ENCODE measurements at regions not wholly inside any gene's neighbourhood (a gene's known extent, or its start where the extent isn't known, plus 50 kb on each side); places are given as distances from the start of the nearest gene placed in this dataset.

DNA sequence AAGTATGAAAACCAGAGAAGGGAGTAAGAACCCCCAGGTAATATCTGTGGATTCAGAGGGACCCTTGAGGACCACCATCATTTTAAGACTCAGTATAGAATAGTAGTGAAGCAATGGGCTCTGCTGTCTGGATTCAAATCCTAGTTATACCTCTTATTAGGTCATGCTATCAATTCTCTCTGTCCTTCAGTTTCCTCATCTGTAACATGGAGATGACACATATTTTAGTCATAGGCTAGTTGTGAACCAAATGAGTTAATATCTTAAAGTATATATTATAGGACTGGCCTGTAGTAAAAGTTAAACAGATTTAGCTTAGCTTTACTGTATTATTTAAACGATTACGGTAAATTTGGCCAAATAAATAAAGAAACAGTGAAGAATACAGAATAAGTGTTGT lies 177.3 kb upstream of the GOLIM4 start:
- Mint-ChIP-seq H3K27me3 (ENCODE audit: insufficient read depth, low read depth, poor library complexity) (peaks cover 6% of the 10 kb centered on the region), H3K4me3 (no peak overlapping the region), H3K9me3 (peaks cover 8% of the 10 kb centered on the region; the same call in 2 of the 3 replicates), H3K4me1 (peaks cover 39% of the 10 kb centered on the region), H3K36me3 (ENCODE audit: low read depth) (peaks cover 18% of the 10 kb centered on the region), H3K27ac (no peak overlapping the region)
- no peak for TF ChIP-seq ZNF331 (CRISPR knock-in tag; IDR thresholded peaks at IDR 0.05; ENCODE audit: low read depth)
- no peak for TF ChIP-seq CREB1 (CRISPR knock-in tag; IDR thresholded peaks at IDR 0.05; ENCODE audit: low read depth)
- TF ChIP-seq STAT1 (IDR thresholded peaks at IDR 0.05; ENCODE audit: unreplicated experiment): no peak
- TF ChIP-seq JUNB (IDR thresholded peaks at IDR 0.05; ENCODE audit: unreplicated experiment): no peak
- no peak for TF ChIP-seq EZH2phosphoT487 (IDR thresholded peaks at IDR 0.05; ENCODE audit: unreplicated experiment)
- no peak for TF ChIP-seq EZH2 (IDR thresholded peaks at IDR 0.05; ENCODE audit: low read depth, unreplicated experiment)
- no peak for TF ChIP-seq ZNF114 (CRISPR knock-in tag; IDR thresholded peaks at IDR 0.05)
- TF ChIP-seq, protein P1, sequence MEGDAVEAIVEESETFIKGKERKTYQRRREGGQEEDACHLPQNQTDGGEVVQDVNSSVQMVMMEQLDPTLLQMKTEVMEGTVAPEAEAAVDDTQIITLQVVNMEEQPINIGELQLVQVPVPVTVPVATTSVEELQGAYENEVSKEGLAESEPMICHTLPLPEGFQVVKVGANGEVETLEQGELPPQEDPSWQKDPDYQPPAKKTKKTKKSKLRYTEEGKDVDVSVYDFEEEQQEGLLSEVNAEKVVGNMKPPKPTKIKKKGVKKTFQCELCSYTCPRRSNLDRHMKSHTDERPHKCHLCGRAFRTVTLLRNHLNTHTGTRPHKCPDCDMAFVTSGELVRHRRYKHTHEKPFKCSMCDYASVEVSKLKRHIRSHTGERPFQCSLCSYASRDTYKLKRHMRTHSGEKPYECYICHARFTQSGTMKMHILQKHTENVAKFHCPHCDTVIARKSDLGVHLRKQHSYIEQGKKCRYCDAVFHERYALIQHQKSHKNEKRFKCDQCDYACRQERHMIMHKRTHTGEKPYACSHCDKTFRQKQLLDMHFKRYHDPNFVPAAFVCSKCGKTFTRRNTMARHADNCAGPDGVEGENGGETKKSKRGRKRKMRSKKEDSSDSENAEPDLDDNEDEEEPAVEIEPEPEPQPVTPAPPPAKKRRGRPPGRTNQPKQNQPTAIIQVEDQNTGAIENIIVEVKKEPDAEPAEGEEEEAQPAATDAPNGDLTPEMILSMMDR (conservative IDR thresholded peaks at IDR 0.05; ENCODE audit: low read depth in 2 of 2): no peak
- TF ChIP-seq, protein P2, sequence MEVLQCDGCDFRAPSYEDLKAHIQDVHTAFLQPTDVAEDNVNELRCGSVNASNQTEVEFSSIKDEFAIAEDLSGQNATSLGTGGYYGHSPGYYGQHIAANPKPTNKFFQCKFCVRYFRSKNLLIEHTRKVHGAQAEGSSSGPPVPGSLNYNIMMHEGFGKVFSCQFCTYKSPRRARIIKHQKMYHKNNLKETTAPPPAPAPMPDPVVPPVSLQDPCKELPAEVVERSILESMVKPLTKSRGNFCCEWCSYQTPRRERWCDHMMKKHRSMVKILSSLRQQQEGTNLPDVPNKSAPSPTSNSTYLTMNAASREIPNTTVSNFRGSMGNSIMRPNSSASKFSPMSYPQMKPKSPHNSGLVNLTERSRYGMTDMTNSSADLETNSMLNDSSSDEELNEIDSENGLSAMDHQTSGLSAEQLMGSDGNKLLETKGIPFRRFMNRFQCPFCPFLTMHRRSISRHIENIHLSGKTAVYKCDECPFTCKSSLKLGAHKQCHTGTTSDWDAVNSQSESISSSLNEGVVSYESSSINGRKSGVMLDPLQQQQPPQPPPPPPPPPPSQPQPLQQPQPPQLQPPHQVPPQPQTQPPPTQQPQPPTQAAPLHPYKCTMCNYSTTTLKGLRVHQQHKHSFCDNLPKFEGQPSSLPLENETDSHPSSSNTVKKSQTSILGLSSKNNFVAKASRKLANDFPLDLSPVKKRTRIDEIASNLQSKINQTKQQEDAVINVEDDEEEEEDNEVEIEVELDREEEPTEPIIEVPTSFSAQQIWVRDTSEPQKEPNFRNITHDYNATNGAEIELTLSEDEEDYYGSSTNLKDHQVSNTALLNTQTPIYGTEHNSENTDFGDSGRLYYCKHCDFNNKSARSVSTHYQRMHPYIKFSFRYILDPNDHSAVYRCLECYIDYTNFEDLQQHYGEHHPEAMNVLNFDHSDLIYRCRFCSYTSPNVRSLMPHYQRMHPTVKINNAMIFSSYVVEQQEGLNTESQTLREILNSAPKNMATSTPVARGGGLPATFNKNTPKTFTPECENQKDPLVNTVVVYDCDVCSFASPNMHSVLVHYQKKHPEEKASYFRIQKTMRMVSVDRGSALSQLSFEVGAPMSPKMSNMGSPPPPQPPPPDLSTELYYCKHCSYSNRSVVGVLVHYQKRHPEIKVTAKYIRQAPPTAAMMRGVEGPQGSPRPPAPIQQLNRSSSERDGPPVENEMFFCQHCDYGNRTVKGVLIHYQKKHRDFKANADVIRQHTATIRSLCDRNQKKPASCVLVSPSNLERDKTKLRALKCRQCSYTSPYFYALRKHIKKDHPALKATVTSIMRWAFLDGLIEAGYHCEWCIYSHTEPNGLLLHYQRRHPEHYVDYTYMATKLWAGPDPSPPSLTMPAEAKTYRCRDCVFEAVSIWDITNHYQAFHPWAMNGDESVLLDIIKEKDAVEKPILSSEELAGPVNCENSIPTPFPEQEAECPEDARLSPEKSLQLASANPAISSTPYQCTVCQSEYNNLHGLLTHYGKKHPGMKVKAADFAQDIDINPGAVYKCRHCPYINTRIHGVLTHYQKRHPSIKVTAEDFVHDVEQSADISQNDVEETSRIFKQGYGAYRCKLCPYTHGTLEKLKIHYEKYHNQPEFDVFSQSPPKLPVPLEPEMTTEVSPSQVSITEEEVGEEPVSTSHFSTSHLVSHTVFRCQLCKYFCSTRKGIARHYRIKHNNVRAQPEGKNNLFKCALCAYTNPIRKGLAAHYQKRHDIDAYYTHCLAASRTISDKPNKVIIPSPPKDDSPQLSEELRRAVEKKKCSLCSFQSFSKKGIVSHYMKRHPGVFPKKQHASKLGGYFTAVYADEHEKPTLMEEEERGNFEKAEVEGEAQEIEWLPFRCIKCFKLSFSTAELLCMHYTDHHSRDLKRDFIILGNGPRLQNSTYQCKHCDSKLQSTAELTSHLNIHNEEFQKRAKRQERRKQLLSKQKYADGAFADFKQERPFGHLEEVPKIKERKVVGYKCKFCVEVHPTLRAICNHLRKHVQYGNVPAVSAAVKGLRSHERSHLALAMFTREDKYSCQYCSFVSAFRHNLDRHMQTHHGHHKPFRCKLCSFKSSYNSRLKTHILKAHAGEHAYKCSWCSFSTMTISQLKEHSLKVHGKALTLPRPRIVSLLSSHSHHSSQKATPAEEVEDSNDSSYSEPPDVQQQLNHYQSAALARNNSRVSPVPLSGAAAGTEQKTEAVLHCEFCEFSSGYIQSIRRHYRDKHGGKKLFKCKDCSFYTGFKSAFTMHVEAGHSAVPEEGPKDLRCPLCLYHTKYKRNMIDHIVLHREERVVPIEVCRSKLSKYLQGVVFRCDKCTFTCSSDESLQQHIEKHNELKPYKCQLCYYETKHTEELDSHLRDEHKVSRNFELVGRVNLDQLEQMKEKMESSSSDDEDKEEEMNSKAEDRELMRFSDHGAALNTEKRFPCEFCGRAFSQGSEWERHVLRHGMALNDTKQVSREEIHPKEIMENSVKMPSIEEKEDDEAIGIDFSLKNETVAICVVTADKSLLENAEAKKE (CRISPR knock-in tag; IDR thresholded peaks at IDR 0.05): no peak
- H3K27me3 ChIP-seq (ENCODE audit: insufficient read depth): no peaks in the 10 kb centered on the region
- H3K4me3 ChIP-seq: no peak overlapping the region
- H3K9me2 ChIP-seq (ENCODE audit: insufficient read depth): no peaks in the 10 kb centered on the region; the same call in 1 of the 2 replicates
- H4K20me1 ChIP-seq (replicated peaks; ENCODE audit: insufficient read depth): no peaks in the 10 kb centered on the region
- peaks cover 9% of the 10 kb centered on the region for H3K4me1 ChIP-seq (ENCODE audit: insufficient read depth)
- DNase-seq (ENCODE audit: low spot score) (no peak), ATAC-seq (no peak)
- no peaks in the 10 kb centered on the region for H3F3A ChIP-seq (replicated peaks; ENCODE audit: low read depth)
- peak overlapping the region; percentile 11; the same call in 1 of the 2 replicates for H3K4me2 ChIP-seq
- H3K36me3 ChIP-seq (ENCODE audit: insufficient read depth): no peaks in the 10 kb centered on the region
- H2AFZ ChIP-seq: no peak overlapping the region
- no peaks in the 10 kb centered on the region for H3K79me2 ChIP-seq (replicated peaks; ENCODE audit: insufficient read depth)
- no peak overlapping the region for H3K27ac ChIP-seq (ENCODE audit: low read depth)

All from GM23338 (cell line).